BLaER1 (cell line): ENCODE measurements at regions not wholly inside any gene's neighbourhood (a gene's known extent, or its start where the extent isn't known, plus 50 kb on each side); places are given as distances from the start of the nearest gene placed in this dataset.

Experiments used
- H3K27ac ChIP-seq: shearing (Covaris generic); formaldehyde crosslinking; 2 replicates; pipeline ENCODE4 v1.8.1; 2022
- H3K27me3 ChIP-seq: shearing (Covaris generic); formaldehyde crosslinking; 2 replicates; pipeline ENCODE4 v1.8.1; 2022
- H3K36me3 ChIP-seq: shearing (Covaris generic); formaldehyde crosslinking; 2 replicates; pipeline ENCODE4 v1.8.1; 2022
- H3K4me1 ChIP-seq: shearing (Covaris generic); formaldehyde crosslinking; 2 replicates; pipeline ENCODE4 v1.8.1; 2022
- H3K4me2 ChIP-seq: shearing (Covaris generic); formaldehyde crosslinking; 2 replicates; pipeline ENCODE4 v1.8.1; 2022
- H3K4me3 ChIP-seq: shearing (Covaris generic); formaldehyde crosslinking; 2 replicates; pipeline ENCODE4 v1.8.1; 2022
- H3K9ac ChIP-seq: shearing (Covaris generic); formaldehyde crosslinking; 2 replicates; pipeline ENCODE4 v1.8.1; 2022
- H3K9me3 ChIP-seq: shearing (Covaris generic); formaldehyde crosslinking; 2 replicates; pipeline ENCODE4 v1.8.1; 2022
- H4K20me1 ChIP-seq: shearing (Covaris generic); formaldehyde crosslinking; 2 replicates; pipeline ENCODE4 v1.8.1; 2022
- Cebpa-rat ChIP-seq: shearing (Covaris generic); IDR thresholded peaks from 2 replicates; pipeline ENCODE4 v1.8.1; 2022

- Histone ChIP-seq H3K4me3 (no peak overlapping the region), H4K20me1 (no peaks in the 10 kb centered on the region), H3K4me2 (no peak overlapping the region), H3K9ac (no peak overlapping the region), H3K4me1 (no peaks in the 10 kb centered on the region), H3K27me3 (no peaks in the 10 kb centered on the region), H3K9me3 (no peaks in the 10 kb centered on the region), H3K36me3 (no peaks in the 10 kb centered on the region), H3K27ac (no peak overlapping the region)
- TF ChIP-seq Cebpa-rat: no peak
These were observed 56.1 kb upstream of the FREM2 start for GRCh38 chr13:38630780-38631179.

GRCh38 chr13:38635030-38635429 lies 51.8 kb upstream of the FREM2 start:
- no peaks in the 10 kb centered on the region for H4K20me1 ChIP-seq
- H3K9ac ChIP-seq: no peak overlapping the region
- no peak overlapping the region for H3K27ac ChIP-seq
- no peaks in the 10 kb centered on the region for H3K4me1 ChIP-seq
- no peak for TF ChIP-seq Cebpa-rat
- no peaks in the 10 kb centered on the region for H3K36me3 ChIP-seq
- no peak overlapping the region for H3K4me3 ChIP-seq
- H3K9me3 ChIP-seq: no peaks in the 10 kb centered on the region
- H3K27me3 ChIP-seq: no peaks in the 10 kb centered on the region
- H3K4me2 ChIP-seq: no peak overlapping the region

GRCh38 chr13:38636073-38636472 lies 50.8 kb upstream of the FREM2 start:
- no peak for TF ChIP-seq Cebpa-rat
- H3K9me3 ChIP-seq: no peaks in the 10 kb centered on the region
- H3K4me2 ChIP-seq: no peak overlapping the region
- H3K36me3 ChIP-seq: no peaks in the 10 kb centered on the region
- H3K27me3 ChIP-seq: no peaks in the 10 kb centered on the region
- H3K9ac ChIP-seq: no peak overlapping the region
- H4K20me1 ChIP-seq: no peaks in the 10 kb centered on the region
- H3K4me1 ChIP-seq: no peaks in the 10 kb centered on the region
- H3K4me3 ChIP-seq: no peak overlapping the region
- no peak overlapping the region for H3K27ac ChIP-seq

- H3K4me2 ChIP-seq: no peak overlapping the region
- H4K20me1 ChIP-seq: no peaks in the 10 kb centered on the region
- no peaks in the 10 kb centered on the region for H3K36me3 ChIP-seq
- no peak overlapping the region for H3K9ac ChIP-seq
- no peaks in the 10 kb centered on the region for H3K27me3 ChIP-seq
- no peak overlapping the region for H3K27ac ChIP-seq
- TF ChIP-seq Cebpa-rat: no peak
- no peaks in the 10 kb centered on the region for H3K9me3 ChIP-seq
- no peak overlapping the region for H3K4me3 ChIP-seq
- H3K4me1 ChIP-seq: no peaks in the 10 kb centered on the region
These were observed 50.1 kb upstream of the FREM2 start for GRCh38 chr13:38636761-38637160.
